ENCODE measurements at regions not wholly inside any gene's neighbourhood (a gene's known extent, or its start where the extent isn't known, plus 50 kb on each side); places are given as distances from the start of the nearest gene placed in this dataset.

DNA sequence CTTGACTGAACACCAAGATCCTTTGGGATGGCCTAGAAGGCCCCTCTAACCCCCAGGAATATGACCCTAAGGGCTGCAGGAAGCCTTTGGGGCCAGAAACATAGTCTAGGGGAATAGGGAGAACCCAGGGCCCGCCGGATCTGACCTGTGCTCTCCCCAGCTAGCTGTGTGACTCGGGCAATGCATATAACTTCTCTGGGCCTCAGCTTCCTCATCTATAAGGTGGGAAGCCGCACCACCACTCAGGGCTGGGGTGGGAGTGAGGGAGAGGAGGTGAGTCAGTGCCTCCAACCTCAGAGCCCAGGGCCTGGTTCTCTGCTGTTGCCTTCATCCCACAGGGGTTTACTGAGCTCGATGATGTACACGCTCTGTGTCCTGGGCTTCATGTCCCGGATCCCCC lies 434.4 kb downstream of the PTPRU start:
- Mint-ChIP-seq H3K4me3 (no peak overlapping the region), H3K4me1 (peaks cover 69% of the 10 kb centered on the region), H3K36me3 (ENCODE audit: low read depth) (no peaks in the 10 kb centered on the region), H3K9me3 (no peaks in the 10 kb centered on the region), H3K27me3 (ENCODE audit: low read depth) (peaks cover 11% of the 10 kb centered on the region), H3K27ac (no peak overlapping the region)
- TF ChIP-seq, protein P1, sequence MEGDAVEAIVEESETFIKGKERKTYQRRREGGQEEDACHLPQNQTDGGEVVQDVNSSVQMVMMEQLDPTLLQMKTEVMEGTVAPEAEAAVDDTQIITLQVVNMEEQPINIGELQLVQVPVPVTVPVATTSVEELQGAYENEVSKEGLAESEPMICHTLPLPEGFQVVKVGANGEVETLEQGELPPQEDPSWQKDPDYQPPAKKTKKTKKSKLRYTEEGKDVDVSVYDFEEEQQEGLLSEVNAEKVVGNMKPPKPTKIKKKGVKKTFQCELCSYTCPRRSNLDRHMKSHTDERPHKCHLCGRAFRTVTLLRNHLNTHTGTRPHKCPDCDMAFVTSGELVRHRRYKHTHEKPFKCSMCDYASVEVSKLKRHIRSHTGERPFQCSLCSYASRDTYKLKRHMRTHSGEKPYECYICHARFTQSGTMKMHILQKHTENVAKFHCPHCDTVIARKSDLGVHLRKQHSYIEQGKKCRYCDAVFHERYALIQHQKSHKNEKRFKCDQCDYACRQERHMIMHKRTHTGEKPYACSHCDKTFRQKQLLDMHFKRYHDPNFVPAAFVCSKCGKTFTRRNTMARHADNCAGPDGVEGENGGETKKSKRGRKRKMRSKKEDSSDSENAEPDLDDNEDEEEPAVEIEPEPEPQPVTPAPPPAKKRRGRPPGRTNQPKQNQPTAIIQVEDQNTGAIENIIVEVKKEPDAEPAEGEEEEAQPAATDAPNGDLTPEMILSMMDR (IDR thresholded peaks at IDR 0.05; ENCODE audit: unreplicated experiment in 3 of 3): no peak

DNA sequence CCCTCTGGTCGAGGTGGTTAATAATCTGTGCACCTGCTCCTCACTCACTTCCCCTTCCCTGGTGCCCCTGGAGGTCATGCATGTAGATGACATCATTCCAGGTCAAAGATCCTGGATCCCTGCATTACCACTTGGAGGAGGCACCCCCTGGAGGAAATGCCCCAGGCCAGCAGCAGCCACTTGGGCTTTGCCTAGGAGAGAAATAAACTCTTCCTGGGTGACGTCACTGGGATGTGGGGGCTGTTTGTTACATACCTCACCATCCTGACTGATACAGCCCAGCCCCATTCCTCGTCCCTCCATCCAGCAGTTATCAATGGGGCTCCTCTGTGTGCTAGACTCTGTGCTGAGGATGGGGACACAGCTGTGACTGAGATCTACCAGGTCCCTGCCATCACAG lies 433.6 kb downstream of the PTPRU start:
- H3K9me3 Mint-ChIP-seq: no peaks in the 10 kb centered on the region
- peaks cover 11% of the 10 kb centered on the region for H3K27me3 Mint-ChIP-seq (ENCODE audit: low read depth)
- TF ChIP-seq, protein P1 (IDR thresholded peaks at IDR 0.05; ENCODE audit: unreplicated experiment in 3 of 3): no peak
- no peak overlapping the region for H3K4me3 Mint-ChIP-seq
- peak overlapping the region; percentile 23 to 45 (median 43) for H3K27ac Mint-ChIP-seq
- peaks cover 65% of the 10 kb centered on the region for H3K4me1 Mint-ChIP-seq
- no peaks in the 10 kb centered on the region for H3K36me3 Mint-ChIP-seq (ENCODE audit: low read depth)

DNA sequence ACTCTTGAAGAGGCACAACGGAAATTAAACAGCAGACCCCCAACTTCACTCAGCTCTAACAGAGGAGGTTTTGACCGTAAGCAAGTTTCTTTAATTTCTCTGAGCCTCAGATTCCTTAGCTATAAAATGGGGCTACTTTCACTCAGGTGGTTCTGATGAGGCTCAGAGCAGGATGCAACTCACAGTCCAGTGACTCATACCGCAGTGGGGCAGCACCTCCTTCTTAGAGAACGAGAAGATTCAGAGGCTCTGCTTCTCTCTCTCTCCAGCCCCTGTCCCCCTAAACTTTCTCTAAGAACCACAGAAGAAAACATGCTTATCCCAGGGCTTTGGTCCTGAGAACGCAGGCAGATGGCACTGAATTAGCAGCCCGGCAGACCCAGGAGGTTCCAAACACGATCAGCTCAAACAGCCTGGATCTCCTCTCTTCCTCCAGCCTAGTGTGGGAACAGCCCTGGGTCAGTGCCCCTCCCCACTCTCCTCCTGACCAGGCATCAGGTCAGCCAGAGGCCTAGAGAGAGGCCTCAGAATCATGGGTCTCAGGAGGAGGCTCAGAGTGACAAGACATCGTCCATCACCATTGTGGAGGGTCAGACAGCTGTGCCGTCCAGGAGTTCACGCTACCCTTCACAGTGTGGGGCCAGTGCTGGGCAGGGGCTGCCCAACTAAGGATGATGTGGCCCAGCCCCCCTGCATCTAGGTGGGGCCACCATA lies 433.0 kb downstream of the PTPRU start:
- Mint-ChIP-seq H3K9me3 (no peaks in the 10 kb centered on the region), H3K4me1 (peaks cover 62% of the 10 kb centered on the region), H3K27ac (no peak overlapping the region), H3K36me3 (ENCODE audit: low read depth) (no peaks in the 10 kb centered on the region), H3K27me3 (ENCODE audit: low read depth) (peaks cover 11% of the 10 kb centered on the region), H3K4me3 (no peak overlapping the region)
- TF ChIP-seq, protein P1 (IDR thresholded peaks at IDR 0.05; ENCODE audit: unreplicated experiment in 3 of 3): no peak

DNA sequence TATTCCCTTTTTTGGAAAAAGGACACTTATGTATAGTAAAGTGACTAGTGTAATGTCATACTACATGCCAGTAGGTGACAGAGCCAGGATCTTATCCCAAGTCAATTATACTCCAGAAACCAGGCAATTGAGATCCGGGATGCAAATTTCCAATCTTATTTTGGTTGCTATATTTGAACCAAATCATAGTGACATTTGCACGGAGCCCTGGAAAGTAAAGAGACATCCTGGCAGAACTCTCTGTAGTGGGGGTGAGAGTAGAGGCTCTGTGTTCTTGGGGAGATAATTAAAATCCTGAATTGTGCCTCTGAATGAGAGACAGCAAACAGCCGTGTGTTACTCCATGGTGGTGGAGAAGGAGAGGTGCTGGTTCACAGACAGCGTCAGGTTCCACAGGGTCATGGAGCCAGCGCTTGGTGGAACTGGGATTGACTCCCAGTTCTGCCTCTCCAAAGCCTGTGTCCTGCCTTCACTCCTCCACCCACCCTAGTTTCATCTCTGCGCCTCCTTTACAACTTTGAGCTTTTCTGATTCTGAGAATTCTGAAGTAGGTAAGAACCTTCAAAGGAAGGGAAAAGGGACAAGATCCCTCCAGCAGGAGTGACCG lies 432.3 kb downstream of the PTPRU start:
- peak overlapping the region in 2 of 3 experiments; percentile 23 to 58 for H3K27ac Mint-ChIP-seq
- no peak overlapping the region for H3K4me3 Mint-ChIP-seq
- H3K36me3 Mint-ChIP-seq (ENCODE audit: low read depth): no peaks in the 10 kb centered on the region
- TF ChIP-seq, protein P1 (IDR thresholded peaks at IDR 0.05; ENCODE audit: unreplicated experiment in 3 of 3): no peak
- peaks cover 56% of the 10 kb centered on the region for H3K4me1 Mint-ChIP-seq
- peaks cover 11% of the 10 kb centered on the region for H3K27me3 Mint-ChIP-seq (ENCODE audit: low read depth)
- H3K9me3 Mint-ChIP-seq: no peaks in the 10 kb centered on the region

DNA sequence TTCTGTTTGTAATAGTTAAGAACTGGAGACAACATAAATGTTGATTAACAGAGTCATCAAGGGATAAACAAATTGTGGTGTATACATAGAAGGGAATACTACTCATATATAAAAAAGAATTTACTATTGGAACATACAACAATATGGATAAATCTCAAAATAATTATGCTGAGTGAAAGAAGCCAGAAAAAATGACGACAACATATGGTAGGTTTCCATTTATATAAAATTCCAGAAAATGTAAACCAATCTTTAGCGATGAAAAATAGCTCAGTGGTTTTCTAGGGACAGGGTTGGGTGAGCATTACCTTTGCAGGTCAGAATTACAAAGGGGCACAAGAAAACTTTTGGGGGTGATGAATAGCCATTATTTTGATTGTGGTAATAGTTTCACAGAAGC lies 431.6 kb downstream of the PTPRU start:
- TF ChIP-seq, protein P1 (IDR thresholded peaks at IDR 0.05; ENCODE audit: unreplicated experiment in 3 of 3): no peak
- Mint-ChIP-seq H3K4me3 (no peak overlapping the region), H3K27ac (no peak overlapping the region), H3K36me3 (ENCODE audit: low read depth) (no peaks in the 10 kb centered on the region), H3K27me3 (ENCODE audit: low read depth) (peaks cover 11% of the 10 kb centered on the region), H3K4me1 (peaks cover 50% of the 10 kb centered on the region), H3K9me3 (no peaks in the 10 kb centered on the region)

DNA sequence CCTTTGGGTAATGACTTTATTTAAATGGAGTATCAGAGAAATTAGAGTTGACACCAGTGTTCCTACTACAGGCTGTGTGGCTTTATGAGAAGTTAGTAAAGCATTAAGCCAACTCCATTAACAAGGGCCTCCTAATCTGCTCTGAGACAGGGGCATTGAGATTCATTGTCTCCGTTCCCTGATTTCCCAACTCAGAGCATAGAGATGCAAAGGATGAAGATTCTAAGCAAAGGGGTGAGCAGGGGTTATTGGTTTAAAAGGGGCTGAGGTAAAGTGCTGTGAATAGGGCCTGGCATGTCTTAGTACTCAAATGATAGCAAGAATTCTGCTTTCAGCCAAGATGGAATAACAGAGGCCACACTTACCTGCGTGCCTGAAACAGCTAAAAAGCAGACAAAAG lies 428.4 kb downstream of the PTPRU start:
- Mint-ChIP-seq H3K27me3 (ENCODE audit: low read depth) (peaks cover 15% of the 10 kb centered on the region), H3K4me1 (peaks cover 29% of the 10 kb centered on the region)

More for the DNA sequence above, 428.4 kb downstream of the PTPRU start:
- TF ChIP-seq, protein P1 (IDR thresholded peaks at IDR 0.05; ENCODE audit: unreplicated experiment in 3 of 3): no peak
- Mint-ChIP-seq H3K36me3 (ENCODE audit: low read depth) (peaks cover 5% of the 10 kb centered on the region), H3K27ac (no peak overlapping the region), H3K9me3 (peaks cover 19% of the 10 kb centered on the region), H3K4me3 (no peak overlapping the region)
